Peyer's patch (tissue), 4 donors: ENCODE measurements at regions not wholly inside any gene's neighbourhood (a gene's known extent, or its start where the extent isn't known, plus 50 kb on each side); places are given as distances from the start of the nearest gene placed in this dataset.

Experiments used
- DNase-seq, 3 donors: peaks; one replicate each; pipeline ENCODE4 v3.0.0-alpha.2; 2017 to 2019
- H3K27ac ChIP-seq, 4 donors: fragments of 200-600 bp; sonication (generic); one replicate each; pipeline ENCODE4 v1.5.1; 2016 to 2019
- H3K27me3 ChIP-seq, 2 donors: fragments of 200-600 bp; sonication (generic); one replicate each; pipeline ENCODE4 v1.5.1; 2019
- H3K36me3 ChIP-seq, 3 donors: fragments of 200-600 bp; sonication (generic); one replicate each; pipeline ENCODE4 v1.5.1; 2016 to 2019
- H3K4me1 ChIP-seq, 4 donors: fragments of 200-600 bp; sonication (generic); one replicate each; pipeline ENCODE4 v1.5.1; 2016 to 2019
- H3K4me3 ChIP-seq, 4 donors: fragments of 200-600 bp; sonication (generic); 1 replicate in 3 of 4; 2 replicates in 1 of 4; pipeline ENCODE4 v1.5.1; 2016 to 2019; ENCODE audit warnings: mild to moderate bottlenecking in 1 of 4
- H3K9me3 ChIP-seq, 4 donors: fragments of 200-600 bp; sonication (generic); one replicate each; pipeline ENCODE4 v1.5.1; 2016 to 2019; ENCODE audit warnings: mild to moderate bottlenecking in 1 of 4
- POLR2A ChIP-seq, 2 donors: fragments of 450-650 bp; IDR thresholded peaks; one replicate each; pipeline ENCODE4 v1.5.1; 2017; ENCODE audit warnings: antibody characterized with exemption in 2 of 2, mild to moderate bottlenecking in 2 of 2, moderate library complexity in 2 of 2
- TF ChIP-seq, protein P1 (sequence below), 6 experiments: fragments of 450-650 bp in 4 of 6; fragments of 200-600 bp in 2 of 6; sonication (generic) in 1 of 6; IDR thresholded peaks; one replicate each; pipeline ENCODE4 v1.5.1; 2017 to 2019; ENCODE audit warnings: antibody characterized with exemption in 6 of 6, mild to moderate bottlenecking in 3 of 6, moderate library complexity in 1 of 6

DNA sequence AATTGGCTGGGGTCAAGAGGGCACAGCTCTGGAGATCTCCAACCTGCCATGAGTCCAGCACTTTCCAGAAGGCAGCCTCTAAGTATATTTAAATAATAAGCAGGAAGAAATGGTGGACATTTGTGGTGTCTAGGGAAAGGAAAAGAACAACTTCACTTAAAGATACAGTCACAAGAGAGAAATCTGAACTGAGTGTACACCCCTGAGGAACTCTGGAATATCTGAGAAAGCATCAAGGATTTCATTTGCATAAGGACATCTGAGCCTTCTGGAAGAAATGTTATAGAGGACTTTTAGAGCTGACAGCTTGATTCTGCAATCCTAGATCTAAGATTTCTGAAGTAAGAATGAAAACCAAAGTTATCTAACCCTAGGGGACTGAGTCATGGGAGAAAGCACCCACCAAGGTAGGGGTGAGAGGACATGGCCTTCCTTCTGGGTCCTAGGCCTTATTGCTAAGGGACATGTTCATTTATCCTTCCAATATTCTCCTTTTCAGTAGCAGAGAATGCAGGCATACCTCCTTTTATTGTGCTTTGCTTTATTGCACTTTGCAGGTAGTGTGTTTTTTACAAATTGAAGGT lies 253.4 kb upstream of the SLC24A2 start:
- no peaks in the 10 kb centered on the region for H3K36me3 ChIP-seq
- TF ChIP-seq, protein P1, sequence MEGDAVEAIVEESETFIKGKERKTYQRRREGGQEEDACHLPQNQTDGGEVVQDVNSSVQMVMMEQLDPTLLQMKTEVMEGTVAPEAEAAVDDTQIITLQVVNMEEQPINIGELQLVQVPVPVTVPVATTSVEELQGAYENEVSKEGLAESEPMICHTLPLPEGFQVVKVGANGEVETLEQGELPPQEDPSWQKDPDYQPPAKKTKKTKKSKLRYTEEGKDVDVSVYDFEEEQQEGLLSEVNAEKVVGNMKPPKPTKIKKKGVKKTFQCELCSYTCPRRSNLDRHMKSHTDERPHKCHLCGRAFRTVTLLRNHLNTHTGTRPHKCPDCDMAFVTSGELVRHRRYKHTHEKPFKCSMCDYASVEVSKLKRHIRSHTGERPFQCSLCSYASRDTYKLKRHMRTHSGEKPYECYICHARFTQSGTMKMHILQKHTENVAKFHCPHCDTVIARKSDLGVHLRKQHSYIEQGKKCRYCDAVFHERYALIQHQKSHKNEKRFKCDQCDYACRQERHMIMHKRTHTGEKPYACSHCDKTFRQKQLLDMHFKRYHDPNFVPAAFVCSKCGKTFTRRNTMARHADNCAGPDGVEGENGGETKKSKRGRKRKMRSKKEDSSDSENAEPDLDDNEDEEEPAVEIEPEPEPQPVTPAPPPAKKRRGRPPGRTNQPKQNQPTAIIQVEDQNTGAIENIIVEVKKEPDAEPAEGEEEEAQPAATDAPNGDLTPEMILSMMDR (IDR thresholded peaks at IDR 0.05) = no peak
- no peak for TF ChIP-seq POLR2A (IDR thresholded peaks at IDR 0.05)

DNA sequence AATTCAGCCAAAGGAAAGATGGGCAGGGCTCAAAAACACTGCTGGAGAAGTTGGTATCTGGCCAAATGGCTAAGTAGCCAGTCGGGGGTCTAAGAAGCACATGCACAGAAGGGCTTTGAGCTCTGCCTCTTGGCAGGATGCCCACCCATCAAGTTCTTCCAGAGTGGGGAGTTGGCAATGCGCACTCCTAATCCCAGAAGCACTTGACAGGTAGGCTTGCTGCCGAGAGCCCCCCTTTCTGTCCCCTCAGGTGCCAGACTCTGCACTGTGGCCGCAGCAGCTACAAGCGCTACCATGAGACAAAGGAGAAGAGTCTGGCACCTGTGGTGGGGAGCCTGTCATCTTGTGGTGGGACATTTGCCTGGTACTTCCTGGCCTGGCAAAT lies 252.9 kb upstream of the SLC24A2 start:
- H3K36me3 ChIP-seq = no peaks in the 10 kb centered on the region
- no peaks in the 10 kb centered on the region for H3K9me3 ChIP-seq
- H3K27ac ChIP-seq = no peak overlapping the region
- TF ChIP-seq, protein P1 (IDR thresholded peaks at IDR 0.05) = no peak
- TF ChIP-seq POLR2A (IDR thresholded peaks at IDR 0.05) = no peak
- no peaks in the 10 kb centered on the region for H3K27me3 ChIP-seq
- no peak overlapping the region for H3K4me3 ChIP-seq
- no peaks in the 10 kb centered on the region for H3K4me1 ChIP-seq
- no peak for DNase-seq

More for the DNA sequence above, 253.4 kb upstream of the SLC24A2 start:
- Histone ChIP-seq H3K27ac (no peak overlapping the region), H3K4me1 (no peaks in the 10 kb centered on the region), H3K27me3 (no peaks in the 10 kb centered on the region), H3K9me3 (no peaks in the 10 kb centered on the region), H3K4me3 (no peak overlapping the region)
- DNase-seq = no peak

DNA sequence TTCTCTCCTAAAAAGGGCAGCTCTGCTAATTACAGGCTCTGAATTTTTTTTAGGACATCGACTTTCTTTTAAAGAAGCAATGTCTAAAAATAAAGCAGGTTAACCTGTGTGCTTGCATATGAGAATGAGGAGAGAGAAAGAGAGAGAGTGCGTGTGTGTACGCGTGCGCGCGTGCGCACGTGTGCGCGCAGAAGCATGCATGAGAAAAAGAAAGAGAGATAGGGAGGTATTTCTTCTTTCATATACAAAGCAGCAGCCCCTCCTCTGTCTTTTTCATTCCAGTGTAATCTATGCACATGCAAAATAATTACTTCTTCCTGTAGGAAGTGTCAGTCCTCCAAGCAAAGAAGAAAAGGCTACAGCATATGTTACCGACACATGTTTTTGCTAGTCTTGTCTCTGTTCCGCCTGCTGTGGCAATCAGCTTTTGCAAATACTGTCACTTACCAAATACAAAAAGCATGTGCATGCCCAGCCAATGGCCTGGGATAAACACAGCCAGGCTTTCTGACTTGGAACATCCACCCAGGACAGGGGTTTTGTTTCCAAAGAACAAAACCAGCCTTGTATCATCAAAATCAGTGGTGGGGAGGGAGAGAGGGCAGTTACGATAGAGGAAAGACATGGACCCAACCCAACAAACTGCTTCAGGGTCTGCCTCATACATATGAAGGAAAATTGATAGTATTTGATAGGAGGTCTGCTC lies 252.3 kb upstream of the SLC24A2 start:
- DNase-seq = no peak
- Histone ChIP-seq H3K36me3 (no peaks in the 10 kb centered on the region), H3K27me3 (no peaks in the 10 kb centered on the region), H3K27ac (no peak overlapping the region), H3K4me1 (no peaks in the 10 kb centered on the region), H3K9me3 (no peaks in the 10 kb centered on the region), H3K4me3 (no peak overlapping the region)
- TF ChIP-seq POLR2A (IDR thresholded peaks at IDR 0.05) = no peak
- TF ChIP-seq, protein P1 (IDR thresholded peaks at IDR 0.05) = no peak

GRCh38 chr9:20037699-20038098 lies 248.9 kb upstream of the SLC24A2 start:
- H3K27ac ChIP-seq = no peak overlapping the region
- H3K9me3 ChIP-seq = no peaks in the 10 kb centered on the region
- no peak for DNase-seq
- no peaks in the 10 kb centered on the region for H3K4me1 ChIP-seq
- no peaks in the 10 kb centered on the region for H3K36me3 ChIP-seq
- no peak for TF ChIP-seq POLR2A (IDR thresholded peaks at IDR 0.05)
- TF ChIP-seq, protein P1 (IDR thresholded peaks at IDR 0.05) = no peak
- no peak overlapping the region for H3K4me3 ChIP-seq
- no peaks in the 10 kb centered on the region for H3K27me3 ChIP-seq

DNA sequence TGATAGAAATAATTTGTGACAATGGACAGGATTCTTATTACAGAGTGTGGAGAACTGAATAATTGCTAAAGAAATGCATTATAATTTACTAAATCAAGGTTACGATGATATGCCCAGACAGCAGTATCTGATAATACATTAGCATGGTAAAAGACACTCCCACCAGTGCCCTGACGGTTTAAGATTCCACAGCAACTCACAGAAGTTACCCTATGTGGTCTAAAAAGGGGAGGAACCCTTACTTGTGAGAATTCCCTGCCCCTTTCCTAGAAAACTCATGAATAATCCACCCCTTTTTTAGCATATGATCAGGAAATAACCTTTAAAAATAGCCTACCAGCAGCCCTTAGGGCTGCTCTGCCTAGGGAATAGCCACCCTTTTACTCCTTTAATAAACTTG lies 244.7 kb upstream of the SLC24A2 start:
- Histone ChIP-seq H3K9me3 (no peaks in the 10 kb centered on the region), H3K4me1 (no peaks in the 10 kb centered on the region), H3K4me3 (no peak overlapping the region), H3K36me3 (no peaks in the 10 kb centered on the region), H3K27ac (no peak overlapping the region), H3K27me3 (no peaks in the 10 kb centered on the region)
- TF ChIP-seq, protein P1 (IDR thresholded peaks at IDR 0.05) = no peak
- no peak for TF ChIP-seq POLR2A (IDR thresholded peaks at IDR 0.05)
- no peak for DNase-seq
